CD8-positive, alpha-beta memory T cell (primary cell): ENCODE measurements at regions not wholly inside any gene's neighbourhood (a gene's known extent, or its start where the extent isn't known, plus 50 kb on each side); places are given as distances from the start of the nearest gene placed in this dataset.

Experiments
- CTCF ChIA-PET: fragments of 350-600 bp; sonication (Branson Sonifier 250); formaldehyde crosslinking; loops from one replicate; lab custom pipeline; 2021; ENCODE audit warnings: antibody characterized with exemption; lab: Charles Lee
- POLR2A ChIA-PET: fragments of 350-600 bp; sonication (Branson Sonifier 250); formaldehyde crosslinking; loops from one replicate; lab custom pipeline; 2021; ENCODE audit warnings: antibody characterized with exemption; lab: Charles Lee
- DNase-seq, 5 donors: peaks; one replicate each; pipeline versions ENCODE4 v3.0.0 to v3.0.0-alpha.2; 2020 to 2022; ENCODE audit warnings: mixed read lengths in 1 of 5
- H3K27ac ChIP-seq: one replicate; pipeline ENCODE4 v1.7.0; 2013; ENCODE audit warnings: low read depth, mild to moderate bottlenecking, low read length, moderate library complexity
- H3K27me3 ChIP-seq: 2 replicates; pipeline ENCODE4 v1.7.0; 2013; ENCODE audit warnings: low read length, mild to moderate bottlenecking; ENCODE audit not compliant: insufficient read depth, poor library complexity, severe bottlenecking
- H3K36me3 ChIP-seq: 2 replicates; pipeline ENCODE4 v1.7.0; 2013; ENCODE audit warnings: mild to moderate bottlenecking, low read length, moderate library complexity; ENCODE audit not compliant: insufficient read depth
- H3K4me1 ChIP-seq: 2 replicates; pipeline ENCODE4 v1.7.0; 2013; ENCODE audit warnings: mild to moderate bottlenecking, low read length, moderate library complexity; ENCODE audit not compliant: insufficient read depth
- H3K4me3 ChIP-seq: 2 replicates; pipeline ENCODE4 v1.7.0; 2013; ENCODE audit warnings: mild to moderate bottlenecking, low read length
- H3K9me3 ChIP-seq: 2 replicates; pipeline ENCODE4 v1.7.0; 2013; ENCODE audit warnings: mild to moderate bottlenecking, low read length
- H3K27ac Mint-ChIP-seq, 8 donors: one replicate each; pipeline ENCODE4 v1.8.0; 2020 to 2021; ENCODE audit warnings: mixed read lengths in 8 of 8, mild to moderate bottlenecking in 6 of 8, inconsistent platforms in 3 of 8, moderate library complexity in 3 of 8
- H3K27me3 Mint-ChIP-seq, 2 donors: one replicate each; pipeline ENCODE4 v1.8.0; 2020 to 2021; ENCODE audit warnings: mixed read lengths in 2 of 2, mild to moderate bottlenecking in 1 of 2, moderate library complexity in 1 of 2
- H3K36me3 Mint-ChIP-seq, 3 donors: one replicate each; pipeline ENCODE4 v1.8.0; 2020 to 2021; ENCODE audit warnings: mixed read lengths in 3 of 3, inconsistent platforms in 1 of 3, mild to moderate bottlenecking in 1 of 3
- H3K4me1 Mint-ChIP-seq, 3 donors: one replicate each; pipeline ENCODE4 v1.8.0; 2020 to 2021; ENCODE audit warnings: mixed read lengths in 3 of 3, inconsistent platforms in 1 of 3, mild to moderate bottlenecking in 1 of 3
- H3K4me3 Mint-ChIP-seq, 7 donors: one replicate each; pipeline ENCODE4 v1.8.0; 2020 to 2021; ENCODE audit warnings: mixed read lengths in 7 of 7, mild to moderate bottlenecking in 6 of 7, moderate library complexity in 4 of 7, inconsistent platforms in 2 of 7
- H3K9me3 Mint-ChIP-seq, 5 donors: one replicate each; pipeline ENCODE4 v1.8.0; 2020 to 2022; ENCODE audit warnings: mixed read lengths in 5 of 5, mild to moderate bottlenecking in 3 of 5, moderate library complexity in 2 of 5, inconsistent platforms in 1 of 5

- peaks cover 5 to 24% of the 10 kb centered on the region in 2 donors for H3K27me3 Mint-ChIP-seq
- DNase-seq, result no peak
- Histone ChIP-seq H3K27me3 (no peaks in the 10 kb centered on the region), H3K9me3 (no peaks in the 10 kb centered on the region), H3K4me3 (no peak overlapping the region), H3K36me3 (no peaks in the 10 kb centered on the region), H3K27ac (no peak overlapping the region), H3K4me1 (peaks cover 10% of the 10 kb centered on the region)
- ChIA-PET POLR2A (no interaction called here), CTCF (no interaction called here)
- no peaks in the 10 kb centered on the region for H3K9me3 Mint-ChIP-seq
- H3K4me3 Mint-ChIP-seq, result no peak overlapping the region
- H3K36me3 Mint-ChIP-seq, result no peaks in the 10 kb centered on the region
- no peak overlapping the region for H3K27ac Mint-ChIP-seq
- H3K4me1 Mint-ChIP-seq, result peaks cover 10 to 15% (median 11%) of the 10 kb centered on the region in 3 donors
Observed at GRCh38 chr10:31605426-31605825, 286.4 kb downstream of the ZEB1 start.

GRCh38 chr10:31604646-31605170 lies 285.7 kb downstream of the ZEB1 start:
- CTCF ChIA-PET, result no interaction called here

GRCh38 chr10:31604096-31604495 lies 285.1 kb downstream of the ZEB1 start:
- no peak overlapping the region for H3K27ac ChIP-seq
- H3K27me3 ChIP-seq, result no peaks in the 10 kb centered on the region
- H3K27me3 Mint-ChIP-seq, result peaks cover 7 to 15% of the 10 kb centered on the region in 2 donors
- no peak for DNase-seq
- H3K27ac Mint-ChIP-seq, result no peak overlapping the region
- no peaks in the 10 kb centered on the region for H3K9me3 Mint-ChIP-seq
- H3K4me3 ChIP-seq, result peak overlapping the region; percentile 61
- H3K9me3 ChIP-seq, result no peaks in the 10 kb centered on the region
- ChIA-PET CTCF (no interaction called here), POLR2A (no interaction called here)
- peak overlapping the region; percentile 81 to 95 (median 82) for H3K4me3 Mint-ChIP-seq
- H3K36me3 Mint-ChIP-seq, result no peaks in the 10 kb centered on the region
- H3K36me3 ChIP-seq, result no peaks in the 10 kb centered on the region
- peaks cover 10 to 15% (median 11%) of the 10 kb centered on the region in 3 donors for H3K4me1 Mint-ChIP-seq
- peaks cover 10% of the 10 kb centered on the region for H3K4me1 ChIP-seq

More at GRCh38 chr10:31604646-31605170, 285.7 kb downstream of the ZEB1 start:
- H3K27ac Mint-ChIP-seq, result peak overlapping the region in 1 of 8 donors; percentile 29
- H3K4me3 Mint-ChIP-seq, result peak overlapping the region; percentile 81 to 95 (median 82)
- POLR2A ChIA-PET, result no interaction called here
- Histone ChIP-seq H3K27ac (no peak overlapping the region), H3K27me3 (no peaks in the 10 kb centered on the region), H3K9me3 (no peaks in the 10 kb centered on the region), H3K4me3 (no peak overlapping the region), H3K36me3 (no peaks in the 10 kb centered on the region), H3K4me1 (peaks cover 10% of the 10 kb centered on the region)
- peaks cover 7 to 20% of the 10 kb centered on the region in 2 donors for H3K27me3 Mint-ChIP-seq
- no peak for DNase-seq
- H3K4me1 Mint-ChIP-seq, result peaks cover 10 to 15% (median 11%) of the 10 kb centered on the region in 3 donors
- H3K9me3 Mint-ChIP-seq, result no peaks in the 10 kb centered on the region
- no peaks in the 10 kb centered on the region for H3K36me3 Mint-ChIP-seq

GRCh38 chr10:31603235-31604087 lies 284.4 kb downstream of the ZEB1 start:
- Histone ChIP-seq H3K36me3 (no peaks in the 10 kb centered on the region), H3K4me1 (peaks cover 10% of the 10 kb centered on the region), H3K4me3 (peak overlapping the region; percentile 61), H3K9me3 (no peaks in the 10 kb centered on the region), H3K27me3 (no peaks in the 10 kb centered on the region), H3K27ac (no peak overlapping the region)
- H3K9me3 Mint-ChIP-seq, result no peaks in the 10 kb centered on the region
- peaks cover 10 to 15% (median 11%) of the 10 kb centered on the region in 3 donors for H3K4me1 Mint-ChIP-seq
- CTCF ChIA-PET, result no interaction called here
- H3K36me3 Mint-ChIP-seq, result no peaks in the 10 kb centered on the region
- peak overlapping the region in 3 of 8 donors; percentile 49 to 91 (median 66) for H3K27ac Mint-ChIP-seq
- peak; percentile 39 to 67 (median 47) for DNase-seq
- H3K4me3 Mint-ChIP-seq, result peak overlapping the region; percentile 81 to 95 (median 82)
- POLR2A ChIA-PET, result interaction anchor here (0.5 kb wide), 1 partner anchor 819 kb away, joined by 5 read pairs; no protein-coding TSS in a partner anchor
- H3K27me3 Mint-ChIP-seq, result peaks cover 7 to 11% of the 10 kb centered on the region in 2 donors

- H3K36me3 Mint-ChIP-seq, result no peaks in the 10 kb centered on the region
- Histone ChIP-seq H3K27me3 (no peaks in the 10 kb centered on the region), H3K4me1 (peaks cover 10% of the 10 kb centered on the region), H3K4me3 (peak overlapping the region; percentile 61), H3K36me3 (no peaks in the 10 kb centered on the region), H3K27ac (no peak overlapping the region), H3K9me3 (no peaks in the 10 kb centered on the region)
- peak overlapping the region; percentile 43 to 95 (median 68) for H3K4me3 Mint-ChIP-seq
- POLR2A ChIA-PET, result no interaction called here
- no peak for DNase-seq
- peak overlapping the region in 1 of 8 donors; percentile 33 for H3K27ac Mint-ChIP-seq
- CTCF ChIA-PET, result no interaction called here
- H3K27me3 Mint-ChIP-seq, result peaks cover 5 to 11% of the 10 kb centered on the region in 2 donors
- peaks cover 10 to 15% (median 11%) of the 10 kb centered on the region in 3 donors for H3K4me1 Mint-ChIP-seq
- H3K9me3 Mint-ChIP-seq, result no peaks in the 10 kb centered on the region
Observed at GRCh38 chr10:31602541-31603234, 283.7 kb downstream of the ZEB1 start.

- H3K4me1 Mint-ChIP-seq, result peaks cover 10 to 15% (median 11%) of the 10 kb centered on the region in 3 donors
- Histone ChIP-seq H3K4me3 (no peak overlapping the region), H3K36me3 (no peaks in the 10 kb centered on the region), H3K27ac (no peak overlapping the region), H3K4me1 (peaks cover 10% of the 10 kb centered on the region), H3K9me3 (no peaks in the 10 kb centered on the region), H3K27me3 (no peaks in the 10 kb centered on the region)
- H3K36me3 Mint-ChIP-seq, result no peaks in the 10 kb centered on the region
- ChIA-PET POLR2A (no interaction called here), CTCF (no interaction called here)
- H3K4me3 Mint-ChIP-seq, result peak overlapping the region in 1 of 7 donors; percentile 1
- peaks cover 5 to 7% of the 10 kb centered on the region in 2 donors for H3K27me3 Mint-ChIP-seq
- H3K27ac Mint-ChIP-seq, result no peak overlapping the region
- H3K9me3 Mint-ChIP-seq, result no peaks in the 10 kb centered on the region
- no peak for DNase-seq
Observed at GRCh38 chr10:31601136-31601535, 282.1 kb downstream of the ZEB1 start.

- CTCF ChIA-PET, result no interaction called here
- Mint-ChIP-seq H3K4me3 (peak overlapping the region in 1 of 7 donors; percentile 24), H3K27me3 (peaks cover 5 to 7% of the 10 kb centered on the region in 2 donors), H3K27ac (peak overlapping the region in 2 of 8 donors; percentile 3 to 10), H3K9me3 (no peaks in the 10 kb centered on the region), H3K4me1 (peaks cover 10 to 15% (median 11%) of the 10 kb centered on the region in 3 donors), H3K36me3 (no peaks in the 10 kb centered on the region)
- H3K4me1 ChIP-seq, result peaks cover 10% of the 10 kb centered on the region
- no peak overlapping the region for H3K4me3 ChIP-seq
- POLR2A ChIA-PET, result no interaction called here
- no peak for DNase-seq
- H3K9me3 ChIP-seq, result no peaks in the 10 kb centered on the region
- no peaks in the 10 kb centered on the region for H3K36me3 ChIP-seq
- no peak overlapping the region for H3K27ac ChIP-seq
- H3K27me3 ChIP-seq, result no peaks in the 10 kb centered on the region
Observed at GRCh38 chr10:31599626-31600504, 280.8 kb downstream of the ZEB1 start.
